ENCODE measurements at regions not wholly inside any gene's neighbourhood (a gene's known extent, or its start where the extent isn't known, plus 50 kb on each side); places are given as distances from the start of the nearest gene placed in this dataset.

- Histone ChIP-seq H3F3A (ENCODE audit: low read depth) (no peaks in the 10 kb centered on the region), H2AFZ (replicated peaks) (no peak overlapping the region), H3K79me2 (ENCODE audit: low read depth) (no peaks in the 10 kb centered on the region), H3K4me2 (no peak overlapping the region), H3K36me3 (no peaks in the 10 kb centered on the region), H3K9me3 (ENCODE audit: low read depth) (no peaks in the 10 kb centered on the region), H3K27me3 (no peaks in the 10 kb centered on the region), H3K4me3 (no peak overlapping the region), H3K27ac (no peak overlapping the region), H3K4me1 (no peaks in the 10 kb centered on the region), H4K20me1 (ENCODE audit: low read depth) (no peaks in the 10 kb centered on the region), H3K9ac (no peak overlapping the region)
- DNase-seq (ENCODE audit: low spot score), result no peak
- no peaks in the 10 kb centered on the region for H3K36me3 Mint-ChIP-seq
- no peak overlapping the region for H3K27ac Mint-ChIP-seq
- TF ChIP-seq CTCF (IDR thresholded peaks at IDR 0.05) (no peak), EZH2phosphoT487 (IDR thresholded peaks at IDR 0.05) (no peak), EZH2 (IDR thresholded peaks at IDR 0.05) (no peak)
- H3K27me3 Mint-ChIP-seq (ENCODE audit: insufficient read depth, low read depth), result peaks cover 2% of the 10 kb centered on the region
- no peak overlapping the region for H3K4me3 Mint-ChIP-seq
- peaks cover 5% of the 10 kb centered on the region for H3K9me3 Mint-ChIP-seq
- H3K4me1 Mint-ChIP-seq, result no peaks in the 10 kb centered on the region
Observed at GRCh38 chr6:84583784-84584183, 180.6 kb downstream of the TBX18 start.

GRCh38 chr6:84582997-84583396, 181.4 kb downstream of the TBX18 start:
- H3K27ac Mint-ChIP-seq, result no peak overlapping the region
- H3K4me3 ChIP-seq, result no peak overlapping the region
- TF ChIP-seq EZH2 (IDR thresholded peaks at IDR 0.05) (no peak), EZH2phosphoT487 (IDR thresholded peaks at IDR 0.05) (no peak), CTCF (IDR thresholded peaks at IDR 0.05) (no peak)
- no peaks in the 10 kb centered on the region for H3K4me1 Mint-ChIP-seq
- no peak overlapping the region for H3K4me2 ChIP-seq
- H3K27me3 ChIP-seq, result no peaks in the 10 kb centered on the region
- H3K9ac ChIP-seq, result no peak overlapping the region
- no peaks in the 10 kb centered on the region for H3K36me3 Mint-ChIP-seq
- H3F3A ChIP-seq (ENCODE audit: low read depth), result no peaks in the 10 kb centered on the region
- H3K9me3 Mint-ChIP-seq, result peaks cover 5% of the 10 kb centered on the region
- H3K36me3 ChIP-seq, result no peaks in the 10 kb centered on the region
- H3K27ac ChIP-seq, result no peak overlapping the region
- no peaks in the 10 kb centered on the region for H3K9me3 ChIP-seq (ENCODE audit: low read depth)
- H3K27me3 Mint-ChIP-seq (ENCODE audit: insufficient read depth, low read depth), result no peaks in the 10 kb centered on the region
- H3K4me3 Mint-ChIP-seq, result no peak overlapping the region
- no peak overlapping the region for H2AFZ ChIP-seq (replicated peaks)
- no peaks in the 10 kb centered on the region for H3K4me1 ChIP-seq
- no peaks in the 10 kb centered on the region for H4K20me1 ChIP-seq (ENCODE audit: low read depth)
- DNase-seq (ENCODE audit: low spot score), result no peak
- H3K79me2 ChIP-seq (ENCODE audit: low read depth), result no peaks in the 10 kb centered on the region

DNA sequence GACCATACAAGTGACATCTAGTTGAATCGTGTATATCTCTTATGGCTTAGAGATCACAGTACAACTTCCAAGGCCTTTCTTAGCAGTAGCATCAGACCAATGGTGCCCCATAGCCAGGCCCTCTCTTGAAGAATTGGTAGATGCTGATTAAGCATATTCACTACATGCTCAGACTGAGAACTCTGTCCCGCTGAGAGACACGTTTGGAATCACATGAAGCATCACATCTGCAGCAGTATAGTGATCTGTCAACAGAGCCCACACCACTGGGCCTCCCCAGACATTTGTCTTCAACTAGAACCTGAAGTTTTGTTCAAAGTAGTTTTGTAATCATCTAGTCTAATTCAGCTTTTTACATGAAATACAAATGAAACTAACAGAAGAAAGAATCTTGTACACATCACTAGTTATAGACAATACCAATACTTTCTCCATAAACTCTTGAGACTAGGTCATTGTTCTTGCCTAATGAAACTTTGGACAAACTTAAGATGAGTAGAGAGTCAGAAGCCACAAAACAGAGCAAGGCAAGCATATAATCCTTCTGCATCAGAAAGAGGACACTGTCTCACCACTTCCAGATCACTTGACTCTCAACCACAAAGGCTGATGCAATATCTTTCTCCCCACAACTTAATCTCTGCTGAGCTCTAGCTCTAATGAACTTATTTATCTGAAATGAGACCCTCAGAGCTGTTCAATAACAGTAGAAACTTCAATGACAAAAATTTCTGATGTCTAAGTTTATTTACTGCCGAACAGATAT, 182.7 kb downstream of the TBX18 start:
- no peak overlapping the region for H2AFZ ChIP-seq (replicated peaks)
- no peak overlapping the region for H3K4me3 Mint-ChIP-seq
- no peak overlapping the region for H3K4me2 ChIP-seq

More for the DNA sequence above, 182.7 kb downstream of the TBX18 start:
- TF ChIP-seq EZH2 (IDR thresholded peaks at IDR 0.05) (no peak), CTCF (IDR thresholded peaks at IDR 0.05) (no peak), EZH2phosphoT487 (IDR thresholded peaks at IDR 0.05) (no peak)
- Mint-ChIP-seq H3K27ac (no peak overlapping the region), H3K9me3 (peaks cover 5% of the 10 kb centered on the region), H3K36me3 (no peaks in the 10 kb centered on the region), H3K4me1 (no peaks in the 10 kb centered on the region), H3K27me3 (ENCODE audit: insufficient read depth, low read depth) (no peaks in the 10 kb centered on the region)
- no peak for DNase-seq (ENCODE audit: low spot score)
- no peaks in the 10 kb centered on the region for H3K36me3 ChIP-seq
- H3K27ac ChIP-seq, result no peak overlapping the region
- H3K27me3 ChIP-seq, result no peaks in the 10 kb centered on the region
- H3K9ac ChIP-seq, result no peak overlapping the region
- H3K4me3 ChIP-seq, result no peak overlapping the region
- H3K4me1 ChIP-seq, result no peaks in the 10 kb centered on the region
- H3K79me2 ChIP-seq (ENCODE audit: low read depth), result no peaks in the 10 kb centered on the region
- no peaks in the 10 kb centered on the region for H3F3A ChIP-seq (ENCODE audit: low read depth)
- no peaks in the 10 kb centered on the region for H3K9me3 ChIP-seq (ENCODE audit: low read depth)
- H4K20me1 ChIP-seq (ENCODE audit: low read depth), result no peaks in the 10 kb centered on the region

Measured in neural progenitor cell (in vitro differentiated cells).